NOMO-1 treated with DMSO at 0.1 percent for 48 hours (cell line): ENCODE measurements at regions not wholly inside any gene's neighbourhood (a gene's known extent, or its start where the extent isn't known, plus 50 kb on each side); places are given as distances from the start of the nearest gene placed in this dataset.
"Not testable (repeated sequence)": the region's sequence is repeated elsewhere in the genome, so short reads cannot be mapped to it uniquely, and the experiment has no call there.

Experiments used
- DNase-seq: peaks from one replicate; lab custom pipeline; 2025; ENCODE audit not compliant: unreplicated experiment; lab: John Stamatoyannopoulos, UW

DNA sequence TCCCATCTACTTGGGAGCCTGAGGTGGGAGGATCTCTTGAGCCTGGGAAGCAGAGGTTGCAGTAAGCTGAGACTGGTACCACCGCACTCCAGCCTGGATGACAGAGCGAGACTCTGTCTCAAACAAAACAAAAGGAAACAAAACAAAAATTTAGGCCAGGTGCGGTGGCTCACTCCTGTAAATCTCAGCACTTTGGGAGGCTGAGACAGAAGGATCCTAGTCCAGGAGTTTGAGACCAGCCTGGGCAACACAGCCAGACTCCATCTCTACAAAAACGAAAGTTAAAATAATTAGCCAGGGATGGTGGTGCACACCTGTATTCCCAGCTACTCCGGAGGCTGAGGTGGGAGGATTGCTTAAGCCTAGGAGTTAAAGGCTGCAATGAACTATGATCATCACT is 183.2 kb upstream of the ZNF217 start:
- no peak for DNase-seq

DNA sequence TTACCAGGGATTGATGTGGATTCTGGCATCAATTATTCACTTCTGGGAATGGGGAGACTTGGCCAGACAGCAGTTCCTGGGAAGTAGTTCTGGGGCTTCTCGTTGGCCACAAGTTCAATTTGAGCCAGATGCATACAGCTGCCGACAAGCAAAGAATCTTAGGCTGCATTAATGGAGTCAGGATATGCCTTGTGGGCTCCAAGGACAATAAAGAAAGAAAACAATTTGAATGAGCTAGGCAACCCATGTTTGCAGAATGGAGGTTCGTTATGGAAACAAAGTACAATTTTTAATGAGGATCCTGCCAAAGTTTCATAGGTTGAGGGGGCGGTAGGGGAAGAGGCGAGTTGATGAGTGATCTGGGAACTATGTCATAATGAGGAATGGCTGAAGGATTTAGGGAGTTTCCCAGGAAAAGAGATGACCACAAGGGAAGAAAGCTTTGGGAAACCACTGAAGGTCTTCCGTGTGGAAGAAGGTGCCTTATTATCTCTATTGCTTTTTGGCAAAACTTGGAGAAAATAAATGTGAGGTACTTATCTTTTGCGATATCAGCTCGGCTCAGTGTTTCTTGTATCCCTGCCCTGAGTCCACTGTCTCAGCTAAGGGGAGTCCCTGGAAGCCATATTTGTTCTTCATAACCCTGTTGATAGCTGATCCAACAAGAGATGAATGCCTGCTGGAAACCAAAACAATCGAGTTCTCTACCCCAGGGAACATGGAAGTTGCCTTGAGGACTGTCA is 181.0 kb upstream of the ZNF217 start:
- no peak for DNase-seq

DNA sequence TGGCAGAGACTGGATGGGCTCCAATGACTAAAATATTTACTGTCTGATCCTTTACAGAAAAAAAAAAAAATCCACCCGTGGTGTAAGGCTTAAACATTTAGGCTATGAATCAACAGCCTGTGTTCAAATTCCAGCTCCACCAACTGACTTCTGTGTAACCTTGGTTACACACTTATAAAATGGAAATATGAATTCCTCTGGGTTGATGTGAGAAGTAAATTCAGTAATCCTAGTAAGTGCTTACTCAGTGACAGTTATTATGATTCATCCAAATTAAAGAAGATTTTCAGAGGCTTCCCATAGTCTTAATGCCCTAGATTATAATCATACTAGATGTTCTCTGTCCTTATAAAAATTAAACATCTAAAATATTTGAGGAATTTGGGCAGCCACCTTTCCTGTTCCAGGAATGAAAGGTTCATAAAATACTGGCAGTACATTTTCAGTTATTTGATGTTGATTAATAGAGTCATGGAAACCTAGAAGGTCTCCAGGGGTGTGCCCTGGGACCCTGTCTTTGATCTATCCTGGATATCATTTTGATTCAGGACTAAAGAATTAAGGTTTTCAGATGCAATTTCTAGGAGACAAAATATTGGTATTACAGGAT is 180.3 kb upstream of the ZNF217 start:
- DNase-seq: no peak

DNA sequence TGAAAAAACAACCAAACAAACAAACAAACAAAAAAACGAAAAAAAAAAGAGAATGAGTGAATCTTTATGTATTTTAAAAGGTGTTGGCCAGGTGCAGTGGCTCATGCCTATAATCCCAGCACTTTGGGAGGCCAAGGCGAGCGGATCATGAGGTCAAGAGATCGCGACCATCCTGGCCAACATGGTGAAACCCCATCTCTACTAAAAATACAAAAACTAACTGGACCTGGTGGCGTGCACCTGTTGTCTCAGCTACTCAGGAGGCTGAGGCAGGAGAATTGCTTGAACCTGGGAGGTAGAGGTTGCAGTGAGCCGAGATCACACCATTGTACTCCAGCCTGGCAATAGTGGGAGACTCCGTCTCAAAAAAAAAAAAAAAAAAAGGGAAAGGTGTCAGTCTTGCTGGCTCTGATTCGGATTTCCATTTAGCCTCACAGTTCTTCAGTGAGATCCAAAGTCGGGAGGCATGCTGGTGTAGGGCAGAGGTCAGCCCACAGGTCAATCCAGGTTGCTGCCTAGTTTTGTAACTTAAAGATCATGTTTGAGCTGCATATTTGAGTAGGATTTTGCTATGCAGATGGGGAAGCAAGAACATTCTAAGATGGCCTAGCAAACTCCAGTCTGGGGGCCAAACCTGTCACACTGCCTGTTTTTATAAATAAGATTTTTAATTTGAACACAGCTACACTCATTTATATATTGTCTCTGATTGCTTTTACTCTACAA is 179.6 kb upstream of the ZNF217 start:
- DNase-seq: not testable (repeated sequence)

DNA sequence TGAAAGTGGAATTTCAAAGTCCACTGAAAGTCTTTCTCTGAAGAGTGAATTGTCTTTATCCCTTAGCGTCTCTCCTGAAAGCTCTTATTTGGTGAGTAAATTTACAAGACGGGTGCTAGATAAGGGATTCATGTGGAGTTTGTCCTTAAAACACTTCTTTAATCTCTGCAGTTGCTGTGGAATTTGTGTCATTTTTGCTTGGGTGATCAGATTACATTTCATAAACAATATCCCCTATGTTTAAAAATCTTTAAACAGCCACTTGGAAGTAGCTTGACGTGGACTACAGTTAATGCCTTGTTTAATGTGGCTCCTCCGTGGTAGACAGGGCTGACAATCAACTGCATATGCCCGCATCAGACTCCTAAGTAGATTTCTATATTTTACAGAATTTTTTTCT is 175.4 kb upstream of the ZNF217 start:
- no peak for DNase-seq

DNA sequence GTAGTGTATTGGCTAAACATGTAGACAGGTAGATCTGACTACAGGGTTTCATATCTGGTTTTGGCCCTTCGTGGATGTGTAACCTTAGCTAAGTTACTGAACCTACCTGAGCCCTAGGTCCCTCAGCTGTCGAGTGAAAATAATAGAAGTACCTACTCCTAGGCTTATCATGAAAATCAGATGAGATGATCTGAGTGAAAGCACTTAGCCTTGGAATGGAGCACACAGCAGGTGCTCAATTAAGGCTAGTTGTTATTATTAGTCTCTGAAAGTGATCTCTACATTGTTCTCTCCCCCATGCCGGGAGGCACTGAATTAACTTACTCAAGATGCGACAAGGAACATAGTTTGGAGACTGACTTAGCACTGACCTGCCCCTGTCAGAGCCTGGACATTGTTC is 174.7 kb upstream of the ZNF217 start:
- DNase-seq: no peak

DNA sequence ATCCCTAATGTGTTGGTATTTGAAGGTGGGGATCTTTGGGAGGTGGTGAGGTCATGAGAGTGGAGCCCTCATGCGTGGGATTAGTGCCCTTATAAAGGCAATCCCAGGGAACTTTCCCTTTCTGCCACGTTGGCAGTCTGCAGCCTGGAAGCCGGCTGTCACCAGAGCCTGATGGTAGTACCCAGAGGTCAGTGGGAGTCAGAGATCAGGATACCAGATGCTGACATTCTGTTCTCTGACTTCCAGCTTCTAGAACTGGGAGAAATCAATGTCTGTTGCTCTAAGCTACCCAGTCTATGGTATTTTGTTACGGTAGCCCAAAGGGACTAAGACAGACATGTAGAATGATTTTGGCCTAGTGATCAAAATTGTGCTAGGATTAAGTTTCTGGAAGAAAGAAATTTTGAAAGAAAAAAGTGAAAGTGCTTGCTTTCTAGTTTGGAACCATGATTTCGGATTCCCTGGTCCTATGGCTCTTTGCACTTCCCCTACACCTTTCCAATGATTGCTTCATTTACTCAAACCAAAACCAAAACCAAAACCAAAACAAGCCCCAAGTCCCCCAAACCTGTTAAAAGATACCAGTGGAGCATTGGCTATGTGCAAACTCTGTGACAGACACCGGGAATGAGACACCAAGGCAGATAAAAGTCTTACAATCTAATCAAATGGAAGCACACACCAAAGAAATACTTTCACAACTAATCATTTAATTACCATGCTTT is 173.7 kb upstream of the ZNF217 start:
- no peak for DNase-seq

DNA sequence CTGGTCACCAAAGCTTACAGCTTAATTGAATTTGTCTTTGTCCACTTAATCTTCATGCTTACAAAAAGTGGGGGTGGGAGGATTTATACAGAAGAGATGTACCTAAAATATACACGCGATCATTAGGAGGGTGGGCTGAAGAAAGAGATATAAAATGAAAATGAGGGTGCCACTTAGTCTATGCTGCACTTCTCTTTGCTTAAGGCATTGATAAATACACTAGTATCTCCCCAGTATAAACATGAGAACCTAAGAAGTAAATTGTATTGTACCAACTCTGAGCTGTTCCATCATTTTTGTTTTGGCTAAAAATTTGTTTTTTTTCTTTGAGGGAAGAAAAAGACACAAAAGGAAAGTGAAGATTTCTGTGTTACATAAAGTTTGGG is 170.8 kb upstream of the ZNF217 start:
- no peak for DNase-seq

DNA sequence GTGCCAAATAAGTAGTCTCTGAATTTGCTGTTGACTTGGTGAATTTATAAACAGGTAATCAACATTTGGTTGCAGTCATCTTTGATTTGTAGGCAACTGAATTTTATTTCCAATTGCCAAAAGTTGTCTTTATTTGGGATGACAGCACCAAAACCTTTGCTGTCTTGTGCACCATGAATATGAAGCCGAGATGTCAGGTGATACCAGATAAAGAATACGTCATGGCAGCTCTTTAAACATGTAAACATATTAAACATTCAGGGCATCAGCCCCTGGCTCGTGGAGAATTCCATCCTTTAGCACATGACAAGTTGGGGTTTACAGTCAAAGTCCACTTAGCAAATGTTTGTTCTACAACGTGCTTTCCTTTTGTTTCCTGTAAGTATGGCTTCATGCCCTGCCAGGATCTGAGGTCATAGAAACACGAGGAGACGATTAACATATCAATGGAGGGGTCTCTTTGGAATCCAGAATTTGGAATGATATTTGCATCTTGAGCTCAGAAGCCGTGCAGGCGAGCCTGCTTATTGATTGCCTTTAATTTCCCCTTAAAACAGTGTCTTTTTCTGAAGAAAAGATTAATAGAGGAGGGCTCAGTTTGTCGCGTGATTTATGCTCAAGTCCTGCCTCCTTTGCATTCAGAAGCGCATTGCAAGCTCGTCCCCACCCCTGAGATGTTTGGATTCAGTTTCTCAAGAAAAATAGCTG is 170.2 kb upstream of the ZNF217 start:
- DNase-seq: no peak

DNA sequence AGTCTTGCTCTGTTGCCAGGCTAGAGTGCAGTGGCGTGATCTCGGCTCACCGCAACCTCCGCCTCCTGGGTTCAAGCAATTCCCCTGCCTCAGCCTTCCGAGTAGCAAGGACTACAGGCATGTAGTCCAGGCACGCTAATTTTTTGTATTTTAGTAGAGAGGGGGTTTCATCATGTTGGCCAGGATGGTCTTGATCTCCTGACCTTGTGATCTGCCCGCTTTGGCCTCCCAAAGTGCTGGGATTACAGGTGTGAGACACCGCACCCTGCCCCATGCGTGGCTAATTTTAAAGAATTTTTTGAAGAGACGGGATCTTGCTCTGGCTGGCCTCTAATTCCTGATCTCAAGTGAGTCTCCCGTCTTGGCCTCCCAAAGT is 168.8 kb upstream of the ZNF217 start:
- DNase-seq: not testable (repeated sequence)

DNA sequence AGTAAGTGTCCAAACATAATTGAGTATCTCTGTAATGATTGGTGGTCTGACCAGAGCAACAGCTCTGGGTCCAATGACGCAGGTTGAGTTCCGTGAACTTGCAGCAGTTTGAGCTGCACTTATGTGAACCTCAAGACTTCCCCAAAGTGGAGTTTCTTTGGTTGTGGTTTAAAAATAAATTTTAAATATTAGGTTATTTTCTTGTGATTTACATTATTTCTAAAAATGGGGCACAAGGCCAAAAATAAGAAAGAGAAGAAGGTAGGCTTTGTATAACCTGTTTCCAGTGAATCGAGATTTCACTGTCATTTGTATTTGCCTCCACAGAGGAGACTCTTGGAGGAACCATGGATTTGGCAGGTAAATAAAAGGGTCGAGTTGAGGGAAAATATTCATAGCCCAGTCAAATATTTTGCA is 166.4 kb upstream of the ZNF217 start:
- peak; percentile 92 for DNase-seq

DNA sequence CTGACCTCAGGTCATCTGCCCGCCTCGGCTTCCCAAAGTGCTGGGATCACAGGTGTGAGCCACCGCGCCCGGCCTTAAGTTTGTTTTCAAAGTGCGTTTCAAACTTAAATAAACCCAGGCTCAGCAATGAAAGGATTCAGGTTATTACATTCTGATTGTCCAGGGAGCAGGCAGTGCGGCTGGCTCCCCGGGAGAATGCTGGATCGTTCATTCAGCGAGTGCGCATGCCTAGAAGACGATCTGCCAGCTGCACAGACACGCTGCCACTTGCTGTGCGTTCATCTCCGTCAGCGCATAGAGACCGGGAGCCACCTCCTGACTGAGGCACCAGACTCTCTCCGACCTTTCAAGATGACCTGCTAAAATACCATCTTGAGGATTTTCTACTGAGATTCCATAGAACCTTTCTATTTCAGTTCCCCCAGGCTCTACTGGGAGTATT is 163.9 kb upstream of the ZNF217 start:
- no peak for DNase-seq

DNA sequence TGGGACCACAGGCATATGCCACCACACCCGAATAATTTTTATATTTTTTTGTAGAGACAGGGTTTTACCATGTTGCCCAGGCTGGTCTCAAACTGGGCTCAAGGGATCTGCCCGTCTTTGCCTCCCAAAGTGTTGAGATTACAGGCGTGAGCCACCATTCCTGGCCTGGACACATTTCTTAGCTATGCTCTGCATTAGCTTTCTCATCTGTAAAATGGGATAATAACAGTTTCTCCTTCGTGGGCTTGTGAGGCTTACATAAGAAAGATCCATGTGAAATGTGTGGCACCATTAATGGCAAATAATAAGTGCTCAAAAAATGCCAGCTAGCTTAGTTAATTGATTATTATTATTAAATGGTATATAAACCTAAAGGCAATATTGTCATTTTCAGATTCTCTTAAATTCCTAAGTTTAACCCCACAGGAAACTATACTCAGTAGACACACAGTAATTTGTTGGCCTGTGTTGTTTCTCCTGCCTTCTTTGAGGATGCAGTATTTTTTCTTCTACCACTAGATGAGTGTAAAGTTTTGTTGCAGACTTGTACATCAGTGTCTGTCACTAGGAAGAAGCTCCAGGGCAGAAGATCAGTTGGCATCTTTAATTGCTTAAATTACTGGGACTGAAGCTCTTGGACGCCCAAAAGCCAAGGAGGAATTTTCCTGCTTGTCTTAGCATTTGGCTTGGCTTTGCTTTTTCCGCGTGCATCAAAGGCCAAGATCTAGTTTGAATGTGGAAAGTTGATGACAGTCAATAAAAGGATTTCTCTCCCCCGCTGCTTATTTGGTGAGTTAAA is 162.3 kb upstream of the ZNF217 start:
- DNase-seq: no peak

DNA sequence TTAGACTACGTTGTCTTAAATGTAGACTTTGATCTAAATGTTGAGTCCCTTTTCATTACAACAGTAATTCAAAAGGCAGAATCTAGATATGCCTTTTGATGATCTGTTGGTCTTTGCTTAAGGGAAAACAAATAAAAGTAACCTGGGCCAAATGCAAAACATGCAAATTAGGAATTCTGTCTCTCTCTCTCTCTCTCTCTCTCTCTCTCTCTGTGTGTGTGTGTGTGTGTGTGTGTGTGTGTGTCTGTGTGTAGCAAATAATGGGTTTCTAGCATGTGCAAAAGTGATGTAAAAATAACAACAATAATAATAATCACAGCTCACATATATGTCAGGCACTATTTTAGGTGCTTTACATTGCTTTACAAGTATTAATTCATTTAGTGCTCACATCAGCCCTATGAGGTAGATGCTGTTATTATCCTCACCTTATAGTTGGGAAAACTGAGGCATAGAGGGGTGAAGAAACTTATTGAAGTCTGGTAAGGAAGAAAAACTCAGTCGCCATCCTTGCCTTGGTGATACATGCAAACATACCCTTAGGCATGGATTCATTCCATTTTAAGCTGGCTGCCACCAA is 160.3 kb upstream of the ZNF217 start:
- DNase-seq: no peak

DNA sequence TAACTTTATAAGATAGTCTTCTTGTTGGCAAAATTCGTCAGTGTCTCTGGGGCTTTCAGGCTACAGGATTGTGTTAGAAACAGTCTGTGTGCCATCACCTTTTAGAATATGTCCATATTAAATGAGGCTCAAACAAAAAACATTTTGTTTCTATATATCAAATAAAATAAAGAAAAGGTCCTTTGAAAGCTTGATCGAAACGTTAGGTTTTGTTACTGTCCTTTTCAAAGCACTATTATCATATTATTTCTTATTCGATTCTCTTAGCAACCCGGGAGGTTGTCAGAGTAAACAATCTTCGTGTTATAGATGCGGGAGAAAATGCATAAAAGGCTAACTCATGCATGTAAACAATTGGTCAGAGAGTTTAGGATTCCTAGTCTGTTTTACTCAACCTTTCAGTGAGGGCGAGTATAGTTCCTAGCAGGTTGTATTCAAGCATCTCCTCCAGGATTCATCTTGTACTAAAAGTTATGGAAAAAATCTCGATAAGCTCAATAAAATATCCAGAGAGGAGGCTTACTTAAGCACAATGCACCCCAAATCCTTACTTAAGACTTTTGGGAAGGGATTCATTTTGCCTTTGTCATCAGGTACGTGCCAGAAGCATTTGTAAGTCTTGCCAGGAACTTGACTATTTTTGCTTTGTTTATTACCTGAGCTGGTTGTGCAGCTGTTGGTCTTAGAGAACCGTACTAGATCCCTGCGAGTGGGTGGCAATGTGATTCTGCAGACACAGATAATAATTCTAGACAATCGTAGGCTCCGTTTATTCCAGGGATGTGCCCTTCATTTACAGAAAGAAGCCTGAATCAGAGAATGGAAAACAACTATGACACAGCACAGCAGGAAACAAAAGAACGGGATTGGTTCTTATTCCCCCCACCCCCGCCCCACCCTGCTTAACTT is 159.6 kb upstream of the ZNF217 start:
- no peak for DNase-seq

DNA sequence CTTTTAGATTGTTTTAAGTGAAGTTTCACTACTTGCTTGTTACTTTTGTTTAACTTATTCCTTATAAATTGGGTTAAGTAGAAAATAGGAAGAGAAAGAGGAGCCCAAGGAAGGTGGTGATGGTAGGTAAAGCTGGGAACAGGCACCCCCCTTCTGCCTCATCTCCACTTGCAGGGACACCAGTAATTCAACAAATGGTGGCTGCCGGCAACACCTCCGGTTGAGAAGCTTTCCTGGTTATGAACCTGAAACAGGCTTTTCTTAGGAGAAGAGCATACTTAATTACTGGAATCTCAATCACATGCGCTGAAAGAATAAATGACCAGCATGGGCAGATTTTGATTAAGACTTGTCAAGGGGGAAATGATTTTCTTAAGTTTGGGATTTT is 158.9 kb upstream of the ZNF217 start:
- DNase-seq: no peak

DNA sequence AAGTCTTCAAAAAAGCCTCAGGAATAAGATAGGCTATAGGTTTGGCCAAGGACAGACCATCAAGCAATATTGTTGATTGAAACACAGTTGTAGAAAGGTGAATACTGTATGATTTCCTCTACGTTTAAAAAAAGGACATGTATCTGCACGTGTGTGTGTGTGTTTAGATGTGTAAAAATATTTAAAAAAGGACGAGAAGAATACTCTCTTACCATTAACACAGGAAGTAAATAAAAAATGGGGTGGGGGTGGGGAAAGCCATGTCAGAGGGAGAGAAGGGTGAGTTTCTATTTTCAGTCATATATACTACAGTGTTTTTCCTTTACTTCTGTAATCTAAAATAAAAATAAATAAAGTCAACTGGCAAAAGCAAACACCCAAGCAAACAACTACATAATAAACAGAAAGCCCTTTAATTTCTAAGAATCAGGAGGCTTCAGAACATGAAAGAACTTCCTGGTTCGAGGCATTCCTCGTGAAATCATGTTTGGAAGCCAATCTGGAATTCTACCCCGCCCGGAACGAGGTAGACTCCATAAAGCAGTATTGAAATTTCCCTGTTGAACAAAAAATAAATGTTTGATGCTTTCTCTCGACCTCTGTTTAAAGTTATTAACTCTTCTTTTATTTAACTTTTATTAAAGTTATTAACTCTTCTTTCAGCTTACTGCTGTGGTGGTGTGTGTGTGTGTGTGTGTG is 158.1 kb upstream of the ZNF217 start:
- no peak for DNase-seq
